GM18498 (cell line): ENCODE measurements at regions not wholly inside any gene's neighbourhood (a gene's known extent, or its start where the extent isn't known, plus 50 kb on each side); places are given as distances from the start of the nearest gene placed in this dataset.
"Not testable (repeated sequence)": the region's sequence is repeated elsewhere in the genome, so short reads cannot be mapped to it uniquely, and the experiment has no call there.

Experiments used
- ATAC-seq: cut with Tn5 transposase; IDR thresholded peaks from one replicate; pipeline ENCODE4 v1.9.1; 2021; ENCODE audit warnings: mild to moderate bottlenecking, moderate library complexity; ENCODE audit not compliant: unreplicated experiment

DNA sequence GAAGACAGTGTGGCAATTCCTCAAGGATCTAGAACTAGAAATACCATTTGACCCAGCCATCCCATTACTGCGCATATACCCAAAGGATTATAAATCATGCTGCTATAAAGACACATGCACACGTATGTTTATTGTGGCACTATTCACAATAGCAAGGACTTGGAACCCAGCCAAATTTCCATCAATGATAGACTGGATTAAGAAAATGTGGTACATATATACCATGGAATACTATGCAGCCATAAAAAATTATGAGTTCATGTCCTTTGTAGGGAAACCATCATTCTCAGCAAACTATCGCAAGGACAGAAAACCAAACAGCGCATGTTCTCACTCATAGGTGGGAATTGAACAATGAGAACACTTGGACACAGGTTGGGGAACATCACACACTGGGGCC is 729.6 kb upstream of the ARPP21 start:
- not testable (repeated sequence) for ATAC-seq

DNA sequence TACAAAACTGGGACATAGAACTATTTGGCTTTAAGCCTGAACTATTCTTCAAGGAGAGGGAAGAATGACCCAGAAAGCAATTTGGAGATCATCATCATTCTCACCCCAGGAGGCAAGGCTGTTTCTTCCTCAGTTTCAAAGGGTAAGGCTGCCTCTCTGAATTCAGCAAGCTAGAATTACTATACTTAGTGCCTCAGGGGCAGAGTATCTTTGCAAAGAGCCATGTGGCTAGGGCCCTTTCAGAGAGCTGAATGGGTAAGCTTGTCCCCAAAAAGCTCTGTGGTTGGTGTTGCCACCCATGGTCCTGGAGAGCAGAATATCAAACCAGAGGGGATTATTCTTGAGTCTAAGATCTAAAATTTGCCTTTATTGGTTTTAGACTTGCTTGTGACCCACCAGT is 720.3 kb upstream of the ARPP21 start:
- no peak for ATAC-seq

DNA sequence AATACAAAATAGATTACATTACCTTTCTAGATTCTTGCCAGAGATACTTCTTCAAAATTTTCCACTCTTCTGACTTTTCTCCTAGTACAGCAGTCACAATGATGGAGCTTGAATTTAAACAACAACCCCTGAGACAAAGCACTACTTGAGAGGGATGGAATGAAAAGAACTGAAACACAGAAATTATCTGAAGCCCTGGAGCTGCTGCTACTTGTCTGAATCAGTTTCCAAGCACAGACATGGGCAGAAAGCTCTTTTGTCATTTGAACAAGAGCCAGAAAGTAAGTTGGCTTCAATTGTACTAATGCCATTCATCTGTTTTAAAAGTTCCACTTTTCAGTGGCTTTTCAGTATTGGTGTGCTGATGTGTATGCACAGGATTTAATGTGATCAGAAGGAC is 718.5 kb upstream of the ARPP21 start:
- no peak for ATAC-seq

DNA sequence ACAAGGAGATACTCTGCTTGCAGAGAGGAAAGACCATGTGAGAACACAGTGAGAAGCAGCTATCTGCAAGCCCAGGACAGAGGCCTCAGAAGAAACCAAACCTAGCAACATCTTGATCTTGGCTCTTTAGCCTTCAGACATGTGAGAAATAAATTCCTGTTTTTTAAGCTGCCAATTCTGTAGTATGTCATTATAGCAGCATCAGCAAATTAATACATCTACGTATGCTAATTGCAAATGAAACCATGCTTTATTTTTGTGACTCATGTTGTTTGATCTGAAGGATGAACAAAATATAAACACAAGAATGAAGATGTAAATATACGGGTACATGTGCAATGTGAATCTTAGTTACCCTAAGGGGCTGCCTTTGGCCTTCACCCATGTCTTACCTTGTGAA is 714.4 kb upstream of the ARPP21 start:
- no peak for ATAC-seq

DNA sequence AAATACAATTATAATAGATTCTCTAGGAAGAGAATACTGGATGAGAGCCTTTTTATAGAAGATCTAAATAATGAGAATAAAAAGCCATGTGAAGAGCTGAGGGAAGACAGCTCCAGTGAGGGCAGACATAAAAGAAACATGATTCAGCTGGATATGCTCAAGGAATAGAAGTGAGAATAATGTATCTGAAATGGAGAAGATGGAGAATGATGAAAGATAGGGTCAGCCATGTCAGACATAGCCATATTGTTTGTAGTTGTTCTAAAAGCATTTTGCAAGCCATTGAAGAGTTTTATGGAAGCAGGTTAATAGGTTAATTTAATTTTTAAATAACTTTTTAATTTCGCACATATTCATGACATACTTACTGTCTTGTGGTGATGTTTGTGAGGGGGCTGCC is 713.5 kb upstream of the ARPP21 start:
- ATAC-seq, result no peak

DNA sequence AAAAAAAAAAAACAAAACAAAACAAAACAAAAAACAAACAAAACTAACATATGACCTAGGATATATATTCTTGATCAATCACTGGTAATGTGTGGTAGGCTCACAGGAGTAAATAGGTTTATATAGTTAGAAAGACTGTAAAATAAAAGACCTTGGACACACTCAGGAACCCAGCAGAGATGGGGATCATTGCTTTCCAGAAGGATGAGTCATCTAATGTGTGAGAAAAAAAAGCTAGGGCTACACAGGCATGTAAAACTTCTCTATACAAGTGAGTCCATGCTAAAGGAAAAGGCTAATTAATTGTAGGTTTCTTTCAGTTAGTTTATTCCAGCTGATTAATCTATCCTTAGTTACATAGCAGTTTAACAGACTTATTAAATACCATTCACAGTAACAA is 710.3 kb upstream of the ARPP21 start:
- no peak for ATAC-seq

DNA sequence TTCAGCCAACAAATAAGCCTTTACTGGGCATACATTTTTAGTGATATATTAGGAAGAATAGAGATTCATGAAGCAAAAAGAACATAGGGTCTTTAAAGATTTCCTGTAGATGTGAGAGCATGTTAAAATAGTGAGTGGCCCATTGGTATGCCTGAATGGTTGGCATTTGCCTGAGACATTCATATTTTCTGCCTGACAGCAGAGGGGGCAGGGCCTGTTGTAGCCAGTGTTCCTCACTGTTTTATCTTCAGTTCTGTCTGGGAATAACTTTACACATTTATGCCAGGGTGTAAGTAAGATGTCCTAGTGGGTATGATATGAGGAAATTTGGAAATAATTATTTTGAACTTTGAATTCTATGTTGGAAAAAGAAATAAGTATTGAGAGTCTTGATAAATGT is 704.7 kb upstream of the ARPP21 start:
- no peak for ATAC-seq

DNA sequence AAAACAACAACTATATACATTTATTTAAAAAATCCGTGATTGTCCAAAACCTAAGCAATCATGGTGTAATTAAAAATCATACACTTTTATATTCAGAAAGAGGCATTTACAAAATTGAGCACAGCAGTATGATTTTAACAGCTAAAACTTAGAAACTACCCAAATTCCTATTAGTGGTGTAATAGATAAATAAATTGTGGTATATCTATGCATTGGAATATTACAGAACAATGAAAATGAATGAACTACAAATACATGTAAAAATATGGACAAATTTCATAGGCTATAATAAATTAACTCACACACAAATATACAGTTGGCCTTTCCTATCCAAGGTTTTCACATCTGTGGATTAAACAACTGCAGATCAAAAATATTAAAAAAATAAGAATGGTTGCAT is 700.5 kb upstream of the ARPP21 start:
- no peak for ATAC-seq

DNA sequence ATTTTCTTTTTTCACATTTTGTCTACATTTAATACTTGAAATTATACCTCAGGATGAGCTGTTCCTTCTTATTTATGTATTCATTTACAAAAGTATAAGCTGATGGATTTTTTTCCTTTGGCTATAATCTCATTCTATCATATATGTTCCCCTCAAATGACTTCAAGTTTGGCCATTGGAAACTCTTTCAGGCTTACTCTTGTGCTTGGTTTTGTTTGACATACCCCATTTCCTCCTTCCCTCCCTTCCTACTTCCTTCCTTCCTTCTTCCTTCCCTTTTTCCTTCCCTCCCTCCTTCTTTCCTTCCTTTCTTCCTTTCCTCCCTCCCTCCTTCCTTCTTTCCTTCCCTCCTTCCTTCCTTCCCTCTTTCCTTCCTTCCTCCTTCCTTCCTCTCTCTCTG is 697.1 kb upstream of the ARPP21 start:
- ATAC-seq, result no peak

DNA sequence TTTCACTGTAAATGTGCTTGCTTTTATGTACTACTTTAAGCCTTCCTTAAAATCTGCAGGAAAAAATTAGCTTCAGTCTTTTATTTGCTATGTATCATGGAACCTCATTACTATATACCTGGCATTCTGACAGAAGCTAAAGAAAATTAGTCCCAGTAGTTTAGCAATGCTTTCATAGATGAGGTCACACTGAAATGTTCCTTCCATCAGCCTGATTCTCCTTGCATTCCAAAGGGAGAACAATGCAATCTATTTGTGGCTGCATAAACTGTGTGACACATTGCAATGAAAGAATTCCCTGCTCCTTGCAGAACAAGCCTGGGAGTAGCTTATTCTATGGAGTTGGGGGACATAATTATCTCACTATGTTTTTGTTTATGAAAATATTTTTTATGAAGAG is 691.5 kb upstream of the ARPP21 start:
- ATAC-seq, result no peak

DNA sequence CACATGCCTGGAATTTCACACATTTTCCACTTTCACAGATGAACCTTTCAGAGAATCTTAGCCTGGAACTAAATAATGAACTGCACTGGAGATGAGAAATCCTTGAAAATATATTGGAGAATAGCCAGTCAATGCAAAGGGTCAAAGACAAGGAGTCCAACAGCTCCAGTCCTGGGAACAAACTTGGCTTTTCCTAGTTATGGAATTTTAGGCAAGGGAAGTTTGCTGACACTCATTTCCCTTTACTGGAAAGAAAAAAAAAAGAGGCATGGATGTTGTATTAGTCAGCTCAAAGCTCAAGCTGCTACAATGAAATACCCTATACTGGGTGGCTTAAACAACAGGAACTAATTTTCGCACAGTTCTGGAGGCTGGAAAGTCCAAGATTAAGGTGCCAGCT is 690.8 kb upstream of the ARPP21 start:
- no peak for ATAC-seq

DNA sequence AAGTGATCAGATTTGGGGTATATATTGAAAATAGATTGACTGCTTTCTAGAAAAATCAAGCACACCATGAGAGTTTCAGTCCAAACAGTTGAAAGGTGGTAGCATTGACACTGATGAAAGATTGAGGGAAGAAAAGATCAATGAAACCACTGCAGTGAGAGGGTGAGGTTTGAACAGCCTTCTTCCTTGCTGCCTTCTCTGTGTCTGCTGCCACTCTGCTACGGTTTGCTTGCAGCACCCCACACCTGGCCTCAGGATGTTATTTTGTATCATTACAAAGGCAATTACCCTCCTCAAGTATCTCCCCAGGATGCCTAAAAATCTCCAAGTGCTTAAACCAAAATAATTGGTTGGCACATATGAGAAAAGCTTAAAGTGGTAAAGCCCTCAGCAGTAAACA is 683.6 kb upstream of the ARPP21 start:
- ATAC-seq, result no peak

DNA sequence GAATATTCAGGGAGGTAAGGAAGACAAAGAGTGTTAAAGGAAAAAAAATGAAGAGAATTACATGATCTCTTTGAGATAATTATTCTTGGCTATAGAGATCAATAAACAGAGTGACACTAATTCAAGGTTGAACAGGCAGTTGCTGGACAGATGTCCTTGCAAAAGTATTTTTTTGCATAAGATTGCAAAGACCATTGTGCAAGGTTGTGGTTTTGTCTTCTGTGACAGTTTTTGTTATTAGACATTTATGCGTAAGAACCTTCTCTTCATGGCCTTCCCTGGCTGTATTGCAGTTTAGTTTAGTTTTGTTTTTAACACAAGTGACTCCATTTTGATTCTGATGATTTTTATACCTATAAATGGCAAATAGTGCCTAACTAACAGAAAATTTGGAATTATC is 682.8 kb upstream of the ARPP21 start:
- ATAC-seq, result no peak

DNA sequence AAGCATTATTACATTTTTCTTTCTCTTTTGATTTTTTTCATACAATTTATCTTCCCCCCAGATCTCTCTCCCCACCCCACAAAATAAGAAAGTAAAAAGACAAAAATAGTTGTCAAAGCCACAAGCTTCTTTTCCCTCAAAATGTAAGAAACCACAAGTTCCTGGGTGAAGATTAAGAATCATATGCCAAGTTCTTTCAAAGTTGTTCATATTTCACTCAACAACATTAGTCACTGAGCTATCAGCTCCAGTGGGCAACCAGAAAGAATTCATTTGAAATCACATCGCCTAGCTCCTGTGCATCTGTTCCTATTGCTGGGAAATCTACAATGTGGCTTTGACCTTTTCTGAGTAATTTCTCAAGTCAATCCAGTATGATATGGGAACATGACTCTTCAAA is 681.6 kb upstream of the ARPP21 start:
- ATAC-seq, result no peak

DNA sequence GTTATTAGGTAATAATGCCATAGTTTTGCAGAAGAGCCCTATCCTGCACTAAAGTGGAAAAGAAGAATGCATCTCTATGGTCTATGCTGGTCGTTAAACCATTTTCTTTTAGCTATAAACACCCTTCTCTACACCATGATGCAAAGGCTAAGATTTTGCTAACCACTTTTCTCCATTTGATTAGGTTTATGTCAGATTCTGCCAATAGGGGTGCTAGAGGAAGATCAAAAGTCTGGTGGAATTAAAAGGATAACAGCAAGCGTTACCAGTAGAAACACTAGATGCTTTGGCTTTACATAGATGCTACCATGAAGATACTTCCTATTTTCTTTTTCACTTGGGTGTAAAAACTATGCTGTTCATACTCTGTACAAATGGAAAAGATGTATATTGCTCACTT is 669.8 kb upstream of the ARPP21 start:
- no peak for ATAC-seq

DNA sequence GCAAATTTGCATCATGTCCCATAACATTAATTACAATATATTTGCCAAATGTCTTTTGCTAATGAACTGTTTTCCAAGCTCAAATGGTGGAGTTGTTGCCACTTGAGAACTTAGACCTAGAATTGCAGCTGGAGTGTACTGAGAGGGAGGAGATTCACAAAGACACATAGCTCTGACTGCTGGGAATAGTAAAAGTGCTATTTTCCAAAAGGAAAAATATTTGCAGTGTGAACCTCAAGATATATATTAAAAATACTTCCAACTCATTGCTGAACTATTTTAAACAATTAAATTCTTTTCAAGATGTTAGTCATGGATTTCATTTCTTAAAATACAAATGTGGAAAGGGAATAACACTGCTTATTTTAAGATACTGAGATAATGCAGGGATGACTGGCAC is 666.8 kb upstream of the ARPP21 start:
- ATAC-seq, result no peak

DNA sequence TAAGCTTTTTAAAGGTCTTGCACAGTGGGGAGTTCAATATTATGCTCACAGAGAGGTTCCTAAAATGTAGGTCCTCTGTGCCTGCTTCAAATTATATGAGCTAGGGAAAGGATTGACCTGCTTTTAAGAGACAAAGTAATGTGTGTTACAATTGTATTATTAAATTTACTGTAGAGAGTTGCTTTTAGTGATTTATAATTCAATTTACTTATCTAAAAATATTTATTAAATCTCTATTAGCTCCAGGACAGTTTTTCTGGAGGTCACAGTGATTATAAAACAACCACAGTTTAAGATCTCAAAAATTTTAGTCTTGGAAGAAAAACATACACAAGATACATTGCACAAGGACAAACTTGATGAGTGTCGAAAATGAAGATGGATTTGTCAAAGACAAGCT is 665.7 kb upstream of the ARPP21 start:
- ATAC-seq, result no peak

DNA sequence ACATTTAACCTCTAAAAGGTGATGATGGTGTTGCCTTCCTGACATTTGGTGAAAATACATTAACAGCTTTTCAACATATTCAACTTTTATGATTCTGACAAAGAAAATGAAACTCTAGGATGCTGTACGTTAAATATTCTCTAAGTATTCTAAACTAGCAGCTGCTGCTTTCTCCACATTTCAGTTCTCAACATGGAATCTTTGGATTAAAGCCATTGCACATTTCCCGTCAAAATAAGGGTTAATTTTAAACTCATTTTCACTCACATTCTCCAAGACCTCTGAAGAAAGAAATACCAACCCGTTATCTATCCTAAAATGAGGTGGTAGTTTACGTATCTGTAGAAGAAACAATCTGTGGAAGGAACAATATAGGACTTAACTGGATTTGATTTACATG is 655.7 kb upstream of the ARPP21 start:
- no peak for ATAC-seq

DNA sequence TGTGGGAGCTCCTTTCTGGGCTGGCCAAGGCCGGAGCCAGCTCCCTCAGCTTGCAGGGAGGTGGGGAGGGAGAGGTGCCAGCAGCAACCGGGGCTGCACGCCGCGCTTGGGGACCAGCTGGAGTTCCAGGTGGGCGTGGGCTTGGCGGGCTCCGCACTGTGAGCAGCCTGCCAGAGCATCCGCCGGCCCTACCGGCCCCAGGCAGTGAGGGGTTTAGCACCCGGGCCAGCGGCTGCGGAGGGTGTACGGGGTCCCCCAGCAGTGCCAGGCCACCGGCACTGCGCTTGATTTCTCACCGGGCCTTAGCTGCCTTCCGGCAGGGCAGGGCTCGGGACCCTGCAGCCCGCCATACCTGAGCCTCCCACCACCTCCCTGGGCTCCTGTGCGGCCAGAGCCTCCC is 651.0 kb upstream of the ARPP21 start:
- no peak for ATAC-seq

DNA sequence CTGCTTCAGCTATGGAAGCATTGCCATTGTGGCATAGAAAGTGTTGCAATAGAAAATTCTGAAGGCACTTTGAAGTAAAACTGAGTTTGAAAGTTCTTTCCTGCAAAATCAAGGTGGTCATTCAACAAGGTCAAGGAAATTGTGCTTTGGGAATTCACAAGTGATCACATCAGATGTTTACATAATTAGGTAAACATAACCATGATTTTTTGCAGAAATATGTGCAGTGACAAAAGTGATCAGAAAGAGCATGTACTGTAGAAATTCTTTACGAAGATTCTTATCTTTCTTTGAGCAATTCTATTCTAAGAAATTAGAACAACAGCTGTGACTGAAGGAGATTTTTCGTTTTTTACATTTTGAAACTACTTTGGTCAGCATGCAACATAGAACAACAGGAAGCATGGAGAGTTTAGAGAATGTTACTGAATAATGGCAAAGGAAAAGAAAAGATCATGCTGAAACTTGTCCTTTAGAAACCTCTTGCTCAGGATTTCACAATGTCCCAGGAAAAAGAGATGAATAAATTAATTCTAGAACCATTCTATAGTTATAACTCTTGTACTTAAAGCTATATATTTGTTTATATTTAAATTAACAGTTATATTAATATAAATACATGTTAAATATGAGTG is 643.4 kb upstream of the ARPP21 start:
- ATAC-seq, result no peak

DNA sequence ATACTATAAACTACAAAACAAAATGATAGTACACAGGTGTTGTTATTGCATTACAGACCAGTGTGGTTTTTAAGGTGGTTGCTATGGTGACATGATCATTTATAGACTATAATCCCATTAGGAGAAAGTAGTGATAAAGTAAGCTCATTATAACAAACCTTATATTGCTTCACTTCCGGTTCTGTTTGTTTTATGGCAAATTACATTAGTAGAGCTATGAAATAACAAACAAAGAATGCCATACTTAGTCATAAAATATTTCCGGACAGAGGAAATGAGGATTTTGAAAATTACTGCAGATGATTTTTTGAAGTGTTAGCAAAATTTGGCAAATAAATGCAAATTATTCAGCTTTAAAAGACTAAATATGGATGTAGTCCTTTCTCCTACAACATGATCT is 640.4 kb upstream of the ARPP21 start:
- ATAC-seq, result no peak

DNA sequence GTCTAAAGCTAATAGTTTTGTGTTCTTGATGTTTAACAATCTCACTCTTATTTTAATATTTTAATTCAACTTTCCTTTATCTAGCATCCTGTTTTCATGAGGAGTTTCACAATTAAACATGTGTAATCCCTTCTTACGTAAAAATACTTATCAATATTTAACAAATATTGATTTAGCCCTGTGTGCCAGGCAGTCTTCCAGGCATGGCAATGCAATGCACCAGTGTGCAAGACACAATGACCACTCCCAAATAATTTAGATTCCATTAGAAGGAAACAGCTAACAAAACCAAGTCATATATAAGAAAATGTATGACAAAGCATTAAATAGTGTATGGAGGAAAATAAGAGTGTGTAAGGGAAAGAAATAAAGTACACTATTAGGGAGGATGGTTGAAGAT is 627.1 kb upstream of the ARPP21 start:
- no peak for ATAC-seq

DNA sequence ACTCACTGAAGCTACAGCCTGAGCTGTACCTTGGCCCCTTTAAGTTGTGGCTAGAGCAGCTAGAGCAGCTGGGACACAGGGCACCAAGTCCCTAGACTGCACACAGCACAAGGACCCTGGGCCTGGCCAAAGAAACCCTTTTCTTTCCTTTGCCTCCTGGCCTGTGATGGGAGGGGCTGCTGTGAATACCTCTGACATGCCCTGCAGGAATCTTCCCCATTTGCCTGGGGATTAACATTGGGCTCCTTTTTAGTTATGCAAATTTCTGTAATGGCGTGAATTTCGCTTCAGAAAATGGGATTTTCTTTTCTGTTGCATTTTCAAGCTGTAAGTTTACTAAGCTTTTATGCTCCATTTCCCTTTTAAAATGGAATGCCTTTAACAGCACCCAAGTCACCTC is 611.2 kb upstream of the ARPP21 start:
- no peak for ATAC-seq
